HL-60/S4 (cell line): ENCODE measurements at regions not wholly inside any gene's neighbourhood (a gene's known extent, or its start where the extent isn't known, plus 50 kb on each side); places are given as distances from the start of the nearest gene placed in this dataset.

ENCODE experiments used
- in situ Hi-C: fragments of 300-500 bp; cut with MboI; formaldehyde crosslinking; loops from 2 replicates; pipeline ENCODE4 v1.14.3; 2022; ENCODE audit warnings: low sequenced_read_pairs

GRCh38 chr2:228866044-228866443, 405.0 kb downstream of the PID1 start:
- in situ Hi-C loops, result no loop called here

DNA sequence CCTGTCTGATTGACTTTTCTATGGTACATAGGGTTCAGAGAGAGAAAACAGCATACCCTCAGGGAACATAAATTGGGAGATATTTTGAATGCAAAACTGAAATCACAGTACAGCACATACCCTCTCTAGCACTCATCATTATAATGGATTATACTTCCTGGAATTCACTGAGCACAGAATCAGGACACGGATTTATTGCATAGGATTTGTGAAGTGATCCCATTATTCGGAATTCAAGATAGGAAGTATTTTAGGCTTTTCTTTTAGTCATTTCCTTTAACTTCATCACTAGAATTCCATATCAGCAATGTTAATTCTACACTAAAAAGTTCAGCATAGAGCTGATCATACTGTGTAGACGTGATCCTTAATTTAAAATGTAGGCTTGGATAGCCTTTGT, 407.0 kb downstream of the PID1 start:
- in situ Hi-C loops, result no loop called here

- in situ Hi-C loops, result no loop called here
These were observed 410.3 kb downstream of the PID1 start for GRCh38 chr2:228860601-228861285.

- in situ Hi-C loops, result no loop called here
These were observed 417.9 kb downstream of the PID1 start for GRCh38 chr2:228853151-228853550.

DNA sequence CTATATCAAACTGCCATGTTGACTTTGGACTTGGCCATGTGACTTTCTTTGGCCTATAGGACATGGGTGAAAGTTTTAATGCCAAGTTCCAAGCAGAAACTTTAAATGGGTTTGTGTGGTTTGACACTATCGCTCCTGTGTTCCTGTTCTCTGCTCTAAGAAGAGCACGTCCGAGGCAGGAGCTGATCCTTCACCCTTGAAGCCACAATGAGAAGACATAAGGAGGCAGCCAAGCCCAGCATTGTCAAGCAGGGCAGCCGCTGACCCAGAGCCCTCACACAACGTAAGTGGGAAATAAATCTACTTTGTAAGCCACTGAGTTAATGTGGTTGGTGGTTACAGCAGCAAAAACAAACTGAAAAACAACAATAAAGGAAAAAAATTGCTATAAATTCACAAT, 422.4 kb downstream of the PID1 start:
- in situ Hi-C loops, result no loop called here

DNA sequence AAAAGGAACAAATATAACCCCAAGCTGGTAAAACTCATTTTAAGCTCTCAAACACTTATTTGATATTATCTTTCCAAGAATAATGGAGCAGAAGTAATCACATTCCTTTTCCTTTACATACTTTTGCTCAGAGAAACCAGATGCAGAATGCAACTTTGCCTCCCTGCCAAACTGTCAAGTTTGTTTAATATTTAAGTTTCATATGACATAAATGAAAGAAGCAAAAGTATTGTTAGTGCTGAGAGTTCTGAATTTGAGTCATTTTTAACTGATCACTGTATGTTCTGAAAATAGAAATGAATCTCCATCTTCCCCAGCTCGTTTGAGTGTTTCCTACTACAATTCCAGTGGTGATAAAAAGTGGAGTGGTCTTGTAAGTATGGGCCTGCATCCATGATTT, 423.4 kb downstream of the PID1 start:
- in situ Hi-C loops, result no loop called here

GRCh38 chr2:228846161-228846560, 424.9 kb downstream of the PID1 start:
- in situ Hi-C loops, result no loop called here

DNA sequence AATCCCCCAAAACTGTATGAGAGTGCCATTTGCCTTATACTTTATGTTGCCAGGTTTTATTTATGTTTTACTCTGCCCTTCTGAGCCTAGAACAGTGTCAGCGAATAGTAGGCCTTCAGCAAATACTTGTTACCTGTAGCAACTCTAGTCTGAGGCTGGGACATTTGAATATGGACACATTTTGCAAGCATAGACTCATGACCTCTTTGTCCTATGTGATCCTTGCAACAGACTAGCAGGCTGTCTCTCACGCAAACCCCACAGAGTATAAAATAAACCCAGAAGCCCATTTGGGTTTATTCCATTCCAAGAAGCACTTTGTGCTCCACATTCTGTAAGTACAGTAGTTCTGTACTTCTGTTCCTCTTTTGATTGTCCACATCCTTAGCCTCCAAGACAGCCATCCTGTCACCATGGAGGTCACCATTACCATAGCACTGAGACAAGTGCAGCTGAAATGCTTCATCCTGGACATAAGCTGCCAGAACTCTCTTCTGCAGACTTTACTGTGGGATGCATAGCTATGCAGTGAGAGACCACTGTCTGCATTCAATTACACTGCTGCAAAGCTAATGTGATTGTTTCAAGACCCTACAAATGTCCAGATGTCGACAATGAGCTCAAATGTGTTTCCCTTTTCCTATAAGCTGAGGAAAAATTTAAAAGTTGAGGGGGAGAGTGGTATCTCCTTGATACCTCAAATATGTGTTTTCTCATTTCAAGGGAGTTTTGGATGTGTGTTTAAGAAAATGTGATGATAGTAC, 425.7 kb downstream of the PID1 start:
- in situ Hi-C loops, result no loop called here

DNA sequence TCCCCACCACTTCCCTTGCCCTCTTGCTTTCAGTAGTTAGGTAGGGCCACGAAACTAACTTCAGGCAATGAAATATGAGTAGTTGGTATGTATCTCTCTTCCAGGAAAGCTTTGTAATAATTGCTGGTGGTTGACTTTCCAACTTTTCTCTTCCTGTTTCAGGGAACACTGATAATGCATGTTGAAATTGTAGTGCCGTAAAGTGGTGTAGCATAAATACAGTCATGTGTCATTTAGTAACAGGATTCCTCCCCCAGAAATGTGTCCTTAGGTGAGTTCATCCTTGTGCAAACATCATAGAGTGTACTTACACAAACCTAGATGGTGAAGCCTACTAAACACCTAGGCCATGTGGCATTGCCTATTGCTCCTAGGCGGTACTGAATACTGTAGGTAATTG, 429.2 kb downstream of the PID1 start:
- in situ Hi-C loops, result no loop called here

DNA sequence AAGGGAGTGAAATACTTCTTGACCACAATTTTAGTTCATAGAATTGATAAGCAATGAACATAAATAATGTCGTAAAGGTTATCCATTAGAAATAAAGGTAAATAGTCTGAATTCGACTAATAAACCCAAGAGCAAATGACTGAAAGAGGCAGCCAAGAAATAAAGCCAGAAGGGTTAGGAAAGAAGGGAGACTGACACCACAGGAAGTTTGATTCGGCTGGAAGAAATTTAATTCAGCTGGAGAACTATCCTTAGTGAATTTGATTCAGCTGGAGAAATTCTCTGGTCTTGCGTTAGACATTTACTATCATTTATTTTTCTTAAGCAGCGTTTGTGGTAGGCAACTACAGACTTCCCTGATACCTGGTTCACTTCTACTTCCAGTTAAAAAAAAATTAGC, 429.6 kb downstream of the PID1 start:
- in situ Hi-C loops, result no loop called here

GRCh38 chr2:228840743-228841114, 430.4 kb downstream of the PID1 start:
- in situ Hi-C loops, result no loop called here

DNA sequence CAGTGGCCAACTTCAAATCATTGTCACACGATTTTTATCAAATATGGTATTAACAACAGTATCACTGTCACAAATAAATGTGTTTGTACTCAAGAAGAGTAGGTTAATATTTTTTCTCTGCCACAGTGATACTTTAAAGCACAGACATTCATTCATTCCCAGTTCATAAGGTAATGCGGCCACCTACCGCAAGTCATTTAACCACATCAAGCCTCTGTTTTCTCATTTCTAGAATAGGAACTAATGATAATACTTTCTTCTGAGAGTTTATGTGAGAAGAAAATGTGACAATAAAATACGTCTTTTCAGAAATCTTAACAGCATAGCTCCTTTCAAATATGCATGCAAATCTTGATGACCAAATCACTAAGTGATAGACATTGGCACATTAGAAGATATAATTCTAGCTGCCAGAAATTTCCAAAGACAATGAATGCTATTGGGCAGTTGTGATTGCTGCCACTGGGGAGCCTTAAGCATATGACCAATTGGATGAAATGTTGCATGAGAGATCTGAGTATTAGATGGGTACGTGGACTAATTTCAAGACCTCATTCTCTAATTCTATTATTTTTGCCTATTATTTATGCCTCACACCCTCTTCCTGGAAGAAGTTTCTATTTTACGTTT, 430.9 kb downstream of the PID1 start:
- in situ Hi-C loops, result no loop called here

DNA sequence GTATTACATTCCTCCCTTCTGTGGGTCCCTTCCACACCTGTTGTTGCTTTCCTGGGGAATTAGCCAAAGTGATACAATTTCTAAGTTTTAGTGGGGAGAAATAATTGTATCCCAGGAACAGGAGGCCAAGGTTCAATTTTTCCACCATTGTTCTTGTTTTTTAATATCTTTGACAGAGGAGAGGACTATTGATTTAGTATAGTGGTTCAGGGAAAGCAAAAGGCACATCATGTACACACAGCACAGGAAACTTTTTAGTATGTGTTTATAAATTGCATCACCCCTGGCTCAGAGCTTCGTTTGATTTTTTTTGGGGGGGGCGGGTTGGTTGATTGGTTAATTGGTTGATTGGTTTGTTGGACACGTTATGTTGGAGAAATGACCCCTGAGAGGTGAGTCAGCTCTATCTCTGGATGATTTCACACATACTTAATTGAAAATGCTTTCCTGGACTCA, 431.6 kb downstream of the PID1 start:
- in situ Hi-C loops, result no loop called here

DNA sequence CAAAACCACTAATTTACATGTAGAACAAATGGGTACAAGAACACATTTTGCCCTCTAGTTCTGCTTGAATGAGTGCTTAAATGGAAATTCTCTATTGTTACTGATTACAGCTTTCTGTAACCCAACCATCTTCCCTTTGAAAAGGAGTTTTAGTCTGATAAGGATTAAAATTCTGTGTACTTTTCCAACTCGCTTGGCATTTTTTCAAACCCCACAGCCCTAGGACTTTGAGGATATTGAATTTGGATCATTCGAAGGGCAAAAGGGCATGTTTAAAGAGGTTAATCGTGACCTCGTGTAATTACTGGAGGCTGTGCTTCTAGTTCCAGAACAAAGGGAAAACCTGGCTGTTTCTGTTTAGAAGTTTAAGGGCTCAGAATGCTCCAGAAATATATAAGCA, 432.3 kb downstream of the PID1 start:
- in situ Hi-C loops, result no loop called here

GRCh38 chr2:228828397-228828796, 442.7 kb downstream of the PID1 start:
- in situ Hi-C loops, result no loop called here

DNA sequence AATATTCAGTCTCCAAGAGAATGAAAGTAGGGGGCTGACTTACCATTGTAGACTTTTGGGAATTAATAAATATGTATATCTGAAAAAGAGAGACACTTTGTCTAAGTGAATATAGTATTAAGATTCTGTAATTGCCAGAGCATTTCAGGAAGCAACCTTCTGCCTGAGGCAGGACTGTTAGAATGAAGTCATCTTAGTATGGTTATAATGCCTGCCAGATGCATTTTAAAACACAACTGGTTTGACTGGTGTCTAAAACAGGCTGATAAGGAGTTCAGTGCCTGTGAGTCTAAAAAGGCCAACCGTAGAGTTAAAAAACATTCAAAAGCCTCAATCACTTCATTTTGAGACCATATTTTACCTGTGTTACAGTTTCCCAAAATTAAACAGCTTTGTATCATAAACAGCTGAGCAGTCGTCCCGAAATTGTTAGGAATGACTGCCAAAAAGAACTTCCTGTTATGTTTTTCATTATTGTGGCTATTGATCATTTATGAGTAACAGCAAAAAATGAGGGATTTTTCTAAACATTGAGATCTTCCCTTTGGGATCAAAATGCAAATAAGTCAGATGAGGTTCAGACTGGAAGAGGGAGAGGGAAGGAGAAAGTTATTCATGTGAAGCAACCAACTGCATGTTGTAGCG, 443.9 kb downstream of the PID1 start:
- in situ Hi-C loops, result no loop called here

DNA sequence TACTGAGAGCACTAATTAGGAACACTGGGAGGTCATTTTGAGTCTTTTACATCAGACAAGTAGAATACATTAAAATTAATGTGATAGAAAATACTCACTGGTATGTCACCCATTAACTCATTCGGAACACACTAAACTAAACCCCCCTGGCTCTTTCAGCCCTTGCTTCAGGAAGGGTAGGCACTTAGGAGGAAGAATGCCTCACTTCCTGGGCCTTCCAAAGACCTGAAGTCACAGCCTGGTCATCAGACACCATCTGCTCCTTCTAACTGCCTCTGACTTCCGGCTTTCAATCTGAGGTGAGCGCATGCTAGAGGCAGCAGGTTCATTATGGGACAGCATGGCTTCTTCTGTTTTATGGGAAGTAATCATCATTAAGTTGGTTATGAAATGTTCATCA, 451.4 kb downstream of the PID1 start:
- in situ Hi-C loops, result no loop called here

DNA sequence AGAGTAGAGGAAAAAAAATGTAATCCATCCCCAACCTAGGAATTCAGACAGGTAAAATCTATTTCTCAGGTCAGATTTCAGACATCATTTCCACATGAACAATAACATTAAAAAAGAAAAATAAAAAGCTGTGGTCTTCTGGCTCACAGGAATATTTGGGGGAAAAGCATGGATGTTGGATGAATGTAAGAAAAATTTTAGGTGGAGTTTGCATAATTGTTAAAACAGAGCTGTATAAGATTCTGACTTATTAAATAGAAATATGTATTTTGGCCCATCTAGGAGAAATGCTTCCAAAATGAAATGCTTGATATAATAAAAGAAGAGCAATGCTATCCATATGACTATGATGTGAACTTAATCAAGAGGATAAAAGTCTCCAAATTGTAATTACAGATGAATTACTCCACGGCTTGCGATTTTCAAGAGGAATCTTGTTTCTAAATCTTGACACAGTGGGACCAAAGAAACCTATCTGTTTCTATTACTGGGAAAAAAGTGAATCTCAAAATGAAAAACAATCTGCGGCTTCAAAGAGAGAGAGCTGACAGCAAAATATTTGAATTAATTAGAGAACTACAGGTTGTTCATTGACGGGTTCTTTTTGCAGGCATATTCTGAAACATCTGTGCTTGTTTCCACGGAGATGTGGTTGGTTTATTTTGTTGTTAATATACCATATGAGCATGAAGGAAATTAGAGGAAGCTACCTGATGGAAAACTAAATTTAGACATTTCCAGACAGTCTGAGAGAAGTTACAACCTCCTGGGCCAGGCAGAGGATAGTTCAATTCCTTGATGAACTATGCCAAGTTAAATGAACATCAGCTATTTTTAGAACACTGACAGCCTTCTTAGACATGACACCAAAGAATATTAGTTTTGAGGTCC, 468.7 kb downstream of the PID1 start:
- in situ Hi-C loops, result no loop called here

DNA sequence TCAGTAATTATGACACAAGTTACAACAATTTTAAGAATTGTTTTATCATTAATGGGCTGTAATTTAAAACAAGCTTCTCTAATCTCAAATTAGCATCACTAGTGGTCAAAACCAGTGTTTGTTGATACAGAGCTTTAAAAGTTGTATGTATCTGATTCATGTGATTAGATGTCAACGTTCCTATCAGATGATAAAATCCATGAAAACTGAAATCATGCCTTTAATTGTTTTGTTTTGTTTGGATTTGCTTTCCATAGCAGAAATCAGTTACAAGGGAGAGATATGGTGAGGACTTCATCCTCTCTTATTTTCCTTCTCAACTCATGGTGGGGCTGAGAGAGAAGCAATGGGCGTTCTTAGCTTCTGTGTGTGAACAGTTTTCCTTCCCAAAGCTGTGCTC, 469.6 kb downstream of the PID1 start:
- in situ Hi-C loops, result no loop called here

- in situ Hi-C loops, result no loop called here
These were observed 471.9 kb downstream of the PID1 start for GRCh38 chr2:228799208-228799588.
